B cell (primary cell): ENCODE measurements at regions not wholly inside any gene's neighbourhood (a gene's known extent, or its start where the extent isn't known, plus 50 kb on each side); places are given as distances from the start of the nearest gene placed in this dataset.

Experiments used
- EZH2 ChIP-seq: IDR thresholded peaks from 2 replicates; pipeline ENCODE4 v1.6.1; 2012; ENCODE audit warnings: borderline replicate concordance, low read depth, mild to moderate bottlenecking, moderate library complexity, low read length; ENCODE audit not compliant: insufficient read depth, poor library complexity, severe bottlenecking
- TF ChIP-seq, protein P1 (sequence below): fragments of 200-600 bp; IDR thresholded peaks from one replicate; pipeline ENCODE4 v1.8.0; 2022; ENCODE audit warnings: antibody characterized with exemption, mild to moderate bottlenecking

DNA sequence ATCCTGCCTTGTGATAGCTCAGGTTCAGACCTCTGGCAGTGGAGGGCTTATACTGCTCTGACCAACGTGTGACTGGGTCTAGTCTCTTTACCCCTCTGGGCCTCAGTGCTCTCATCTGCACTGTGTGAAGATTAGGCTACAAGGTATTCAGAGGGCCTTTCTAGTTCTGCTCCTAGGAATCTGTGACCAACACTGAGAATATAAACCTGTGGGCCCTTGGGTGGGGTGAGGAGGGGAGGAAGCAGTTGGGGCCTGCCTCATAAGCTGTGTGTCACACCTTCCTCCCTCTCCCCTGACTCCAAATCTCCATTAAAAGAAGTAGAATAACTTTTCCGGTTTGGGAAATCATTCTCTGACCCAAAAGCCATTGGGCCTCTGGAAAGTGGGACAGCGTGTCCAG is 66.3 kb upstream of the MSN start:
- TF ChIP-seq, protein P1, sequence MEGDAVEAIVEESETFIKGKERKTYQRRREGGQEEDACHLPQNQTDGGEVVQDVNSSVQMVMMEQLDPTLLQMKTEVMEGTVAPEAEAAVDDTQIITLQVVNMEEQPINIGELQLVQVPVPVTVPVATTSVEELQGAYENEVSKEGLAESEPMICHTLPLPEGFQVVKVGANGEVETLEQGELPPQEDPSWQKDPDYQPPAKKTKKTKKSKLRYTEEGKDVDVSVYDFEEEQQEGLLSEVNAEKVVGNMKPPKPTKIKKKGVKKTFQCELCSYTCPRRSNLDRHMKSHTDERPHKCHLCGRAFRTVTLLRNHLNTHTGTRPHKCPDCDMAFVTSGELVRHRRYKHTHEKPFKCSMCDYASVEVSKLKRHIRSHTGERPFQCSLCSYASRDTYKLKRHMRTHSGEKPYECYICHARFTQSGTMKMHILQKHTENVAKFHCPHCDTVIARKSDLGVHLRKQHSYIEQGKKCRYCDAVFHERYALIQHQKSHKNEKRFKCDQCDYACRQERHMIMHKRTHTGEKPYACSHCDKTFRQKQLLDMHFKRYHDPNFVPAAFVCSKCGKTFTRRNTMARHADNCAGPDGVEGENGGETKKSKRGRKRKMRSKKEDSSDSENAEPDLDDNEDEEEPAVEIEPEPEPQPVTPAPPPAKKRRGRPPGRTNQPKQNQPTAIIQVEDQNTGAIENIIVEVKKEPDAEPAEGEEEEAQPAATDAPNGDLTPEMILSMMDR: no peak
- TF ChIP-seq EZH2: no peak
